Mesenchymal stem cell (in vitro differentiated cells and primary cell): ENCODE measurements at regions not wholly inside any gene's neighbourhood (a gene's known extent, or its start where the extent isn't known, plus 50 kb on each side); places are given as distances from the start of the nearest gene placed in this dataset.

Experiments
- DNase-seq: peaks from one replicate; pipeline ENCODE4 v3.0.0-alpha.2; 2013
- H2AFZ ChIP-seq: one replicate; pipeline ENCODE4 v1.6.1; 2013; ENCODE audit warnings: low read depth, mild to moderate bottlenecking, control low read depth, inconsistent platforms, low read length, moderate library complexity
- H2AK5ac ChIP-seq: 2 replicates; pipeline ENCODE4 v1.6.1; 2013; ENCODE audit warnings: low read length, moderate library complexity, mild to moderate bottlenecking, inconsistent platforms; ENCODE audit not compliant: severe bottlenecking
- H2BK120ac ChIP-seq: one replicate; pipeline ENCODE4 v1.6.1; 2013; ENCODE audit warnings: low read depth, mild to moderate bottlenecking, inconsistent platforms, low read length, moderate library complexity
- H2BK12ac ChIP-seq, 2 experiments: one replicate each; pipeline ENCODE4 v1.6.1; 2013; ENCODE audit warnings: inconsistent platforms in 2 of 2, low read length in 2 of 2, mild to moderate bottlenecking in 2 of 2, moderate library complexity in 2 of 2, control low read depth in 1 of 2
- H2BK15ac ChIP-seq: one replicate; pipeline ENCODE4 v1.6.1; 2013; ENCODE audit warnings: mild to moderate bottlenecking, low read depth, inconsistent platforms; ENCODE audit not compliant: poor library complexity, severe bottlenecking
- H2BK5ac ChIP-seq: 2 replicates; pipeline ENCODE4 v1.6.1; 2013; ENCODE audit warnings: low read depth, mild to moderate bottlenecking, low read length, control low read depth, inconsistent platforms; ENCODE audit not compliant: poor library complexity, severe bottlenecking
- H3K14ac ChIP-seq, 2 experiments: one replicate each; pipeline ENCODE4 v1.6.1; 2013; ENCODE audit warnings: inconsistent platforms in 2 of 2, low read length in 2 of 2, control low read depth in 1 of 2, mild to moderate bottlenecking in 1 of 2, moderate library complexity in 1 of 2
- H3K18ac ChIP-seq, 2 experiments: one replicate each; pipeline ENCODE4 v1.6.1; 2013; ENCODE audit warnings: inconsistent platforms in 2 of 2, low read length in 2 of 2, control low read depth in 1 of 2, low read depth in 1 of 2, mild to moderate bottlenecking in 1 of 2
- H3K23ac ChIP-seq, 2 experiments: one replicate each; pipeline ENCODE4 v1.6.1; 2013; ENCODE audit warnings: inconsistent platforms in 2 of 2, low read length in 2 of 2, mild to moderate bottlenecking in 2 of 2, moderate library complexity in 2 of 2, control low read depth in 1 of 2
- H3K27ac ChIP-seq: 2 replicates; pipeline ENCODE4 v1.5.1; 2013; ENCODE audit warnings: mild to moderate bottlenecking, moderate library complexity, low read length, control low read depth, inconsistent platforms; ENCODE audit not compliant: poor library complexity, severe bottlenecking
- H3K27me3 ChIP-seq, 2 experiments: 2 replicates each; pipeline versions ENCODE4 v1.6.1 to v1.7.0; 2013; ENCODE audit warnings: low read length in 2 of 2, mild to moderate bottlenecking in 2 of 2, moderate library complexity in 2 of 2, control low read depth in 1 of 2, inconsistent platforms in 1 of 2; ENCODE audit not compliant: control insufficient read depth in 1 of 2, insufficient read depth in 1 of 2
- H3K36me3 ChIP-seq, 2 experiments: 2 replicates each; pipeline versions ENCODE4 v1.6.1 to v1.7.0; 2013; ENCODE audit warnings: low read length in 2 of 2, control low read depth in 1 of 2, inconsistent platforms in 1 of 2, low read depth in 1 of 2, mild to moderate bottlenecking in 1 of 2; ENCODE audit not compliant: insufficient read depth in 2 of 2, control insufficient read depth in 1 of 2
- H3K4ac ChIP-seq, 2 experiments: one replicate each; pipeline ENCODE4 v1.6.1; 2013; ENCODE audit warnings: inconsistent platforms in 2 of 2, low read length in 2 of 2, mild to moderate bottlenecking in 2 of 2, moderate library complexity in 2 of 2, control low read depth in 1 of 2, low read depth in 1 of 2
- H3K4me1 ChIP-seq: 2 replicates; pipeline ENCODE4 v1.6.1; 2013; ENCODE audit warnings: low read depth, low read length, control low read depth; ENCODE audit not compliant: control insufficient read depth, insufficient read depth
- H3K4me2 ChIP-seq: 2 replicates; pipeline ENCODE4 v1.6.1; 2013; ENCODE audit warnings: low read length, mild to moderate bottlenecking, inconsistent platforms; ENCODE audit not compliant: poor library complexity, severe bottlenecking
- H3K4me3 ChIP-seq, 2 experiments: 2 replicates each; pipeline versions ENCODE4 v1.5.1 to v1.7.0; 2013; ENCODE audit warnings: low read length in 2 of 2, mild to moderate bottlenecking in 2 of 2, control low read depth in 1 of 2, low read depth in 1 of 2; ENCODE audit not compliant: insufficient read depth in 1 of 2
- H3K79me1 ChIP-seq: replicated peaks from 2 replicates; pipeline ENCODE4 v1.6.1; 2013; ENCODE audit warnings: mild to moderate bottlenecking, control low read depth, low read length, inconsistent platforms; ENCODE audit not compliant: poor library complexity, severe bottlenecking
- H3K9ac ChIP-seq: 2 replicates; pipeline ENCODE4 v1.7.0; 2013; ENCODE audit warnings: mild to moderate bottlenecking, low read length, moderate library complexity
- H3K9me3 ChIP-seq: 2 replicates; pipeline ENCODE4 v1.7.0; 2013; ENCODE audit warnings: mild to moderate bottlenecking, low read length; ENCODE audit not compliant: control insufficient read depth
- H4K8ac ChIP-seq: one replicate; pipeline ENCODE4 v1.6.1; 2013; ENCODE audit warnings: inconsistent platforms, mild to moderate bottlenecking, low read length, moderate library complexity
- H4K91ac ChIP-seq: one replicate; pipeline ENCODE4 v1.6.1; 2013; ENCODE audit warnings: mild to moderate bottlenecking, low read length, inconsistent platforms
- WGBS: methylation state at CpG from one replicate; pipeline ENCODE4 v1.1.7; 2013; ENCODE audit warnings: mixed read lengths; 5-methylcytosine and 5-hydroxymethylcytosine counted together

GRCh38 chr12:17296882-17297281 lies 690.9 kb upstream of the LMO3 start:
- H2BK5ac ChIP-seq = no peak overlapping the region
- no peak overlapping the region for H4K8ac ChIP-seq
- no peaks in the 10 kb centered on the region for H3K36me3 ChIP-seq
- no peak overlapping the region for H3K4ac ChIP-seq
- H2BK15ac ChIP-seq = no peak overlapping the region
- no peaks in the 10 kb centered on the region for H3K79me1 ChIP-seq
- no peak overlapping the region for H3K9ac ChIP-seq
- no peak overlapping the region for H3K18ac ChIP-seq
- no peak overlapping the region for H3K4me2 ChIP-seq
- H2BK12ac ChIP-seq = no peak overlapping the region
- H2AFZ ChIP-seq = no peak overlapping the region
- H3K4me3 ChIP-seq = no peak overlapping the region
- 88% methylated on average over 5 of the region's 7 CpGs for WGBS
- DNase-seq = no peak
- no peak overlapping the region for H4K91ac ChIP-seq
- H3K27me3 ChIP-seq = no peaks in the 10 kb centered on the region
- H2BK120ac ChIP-seq = no peak overlapping the region
- no peaks in the 10 kb centered on the region for H3K4me1 ChIP-seq
- no peak overlapping the region for H2AK5ac ChIP-seq
- H3K14ac ChIP-seq = no peak overlapping the region
- H3K23ac ChIP-seq = no peak overlapping the region
- no peak overlapping the region for H3K27ac ChIP-seq
- H3K9me3 ChIP-seq = peaks cover 8% of the 10 kb centered on the region

DNA sequence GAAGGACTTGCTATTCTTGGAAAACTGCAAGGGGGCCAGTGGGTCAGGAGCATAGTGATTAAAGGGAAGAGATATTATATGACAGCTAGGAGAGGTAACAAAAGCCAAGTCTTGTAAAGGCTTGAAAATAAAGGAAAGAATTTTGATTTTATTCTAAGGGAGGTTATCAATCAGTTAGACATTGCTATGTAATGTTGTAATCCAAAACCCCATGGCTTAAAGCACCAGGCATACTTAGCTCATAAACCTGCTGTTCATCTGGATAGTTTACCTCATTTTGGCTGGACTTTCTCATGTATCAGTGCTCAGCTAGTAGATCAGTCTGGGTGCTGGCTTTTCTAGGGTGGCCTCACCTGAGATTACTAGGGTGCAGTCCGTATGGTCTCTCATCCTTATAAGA lies 680.9 kb upstream of the LMO3 start:
- Histone ChIP-seq H2BK15ac (no peak overlapping the region), H3K4me2 (no peak overlapping the region), H3K4me3 (no peak overlapping the region), H2BK12ac (no peak overlapping the region), H4K8ac (no peak overlapping the region), H4K91ac (no peak overlapping the region), H2AFZ (no peak overlapping the region), H2BK120ac (no peak overlapping the region), H3K27me3 (no peaks in the 10 kb centered on the region), H3K4me1 (no peaks in the 10 kb centered on the region), H3K27ac (no peak overlapping the region), H3K14ac (no peak overlapping the region), H3K23ac (no peak overlapping the region), H3K36me3 (no peaks in the 10 kb centered on the region), H2BK5ac (no peak overlapping the region), H2AK5ac (no peak overlapping the region), H3K9me3 (peaks cover 7% of the 10 kb centered on the region), H3K79me1 (no peaks in the 10 kb centered on the region), H3K9ac (no peak overlapping the region), H3K4ac (no peak overlapping the region), H3K18ac (no peak overlapping the region)
- DNase-seq = no peak
- 100% methylated on average over 1 of the region's 1 CpG for WGBS

GRCh38 chr12:17284873-17285272 lies 678.9 kb upstream of the LMO3 start:
- H3K14ac ChIP-seq = no peak overlapping the region
- no peak for DNase-seq
- no peak overlapping the region for H3K23ac ChIP-seq
- no peaks in the 10 kb centered on the region for H3K27me3 ChIP-seq
- H3K4me1 ChIP-seq = no peaks in the 10 kb centered on the region
- H3K36me3 ChIP-seq = no peaks in the 10 kb centered on the region
- H4K91ac ChIP-seq = no peak overlapping the region
- H4K8ac ChIP-seq = no peak overlapping the region
- H3K79me1 ChIP-seq = no peaks in the 10 kb centered on the region
- H2AFZ ChIP-seq = no peak overlapping the region
- no peak overlapping the region for H3K9ac ChIP-seq
- no CpG with 5 or more reads among the region's 1 CpG for WGBS
- no peak overlapping the region for H2BK12ac ChIP-seq
- H3K4me3 ChIP-seq = no peak overlapping the region
- H3K18ac ChIP-seq = no peak overlapping the region
- no peak overlapping the region for H3K4me2 ChIP-seq
- no peak overlapping the region for H3K4ac ChIP-seq
- no peak overlapping the region for H2BK120ac ChIP-seq
- H3K9me3 ChIP-seq = peaks cover 7% of the 10 kb centered on the region
- H2AK5ac ChIP-seq = no peak overlapping the region
- H2BK5ac ChIP-seq = no peak overlapping the region
- no peak overlapping the region for H3K27ac ChIP-seq
- no peak overlapping the region for H2BK15ac ChIP-seq

DNA sequence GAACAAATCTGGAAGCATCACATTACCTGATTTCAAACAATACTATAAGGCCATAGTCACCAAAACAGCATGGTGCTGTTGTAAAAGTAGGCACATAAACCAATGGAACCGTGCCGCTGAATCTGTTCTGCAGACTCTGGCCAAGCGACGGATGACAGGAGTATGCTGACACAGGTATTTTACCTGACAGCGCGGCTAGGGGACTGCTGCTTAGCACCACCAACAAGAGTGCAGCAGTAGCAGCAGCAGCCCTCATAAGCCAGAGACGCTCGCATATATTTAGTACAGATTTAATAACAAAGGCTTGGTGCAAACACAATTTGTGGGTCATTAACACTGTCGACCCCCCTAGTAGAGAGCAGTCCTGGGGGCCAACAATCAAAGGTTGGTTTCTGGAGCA lies 677.6 kb upstream of the LMO3 start:
- H3K18ac ChIP-seq = no peak overlapping the region
- no peak overlapping the region for H3K4ac ChIP-seq
- H4K91ac ChIP-seq = no peak overlapping the region
- H2AFZ ChIP-seq = no peak overlapping the region
- no peaks in the 10 kb centered on the region for H3K36me3 ChIP-seq
- H2BK15ac ChIP-seq = no peak overlapping the region
- no peak overlapping the region for H2BK5ac ChIP-seq
- H3K9ac ChIP-seq = no peak overlapping the region
- no peak overlapping the region for H3K4me2 ChIP-seq
- H3K23ac ChIP-seq = no peak overlapping the region
- H2AK5ac ChIP-seq = no peak overlapping the region
- no peak overlapping the region for H2BK120ac ChIP-seq
- no peaks in the 10 kb centered on the region for H3K27me3 ChIP-seq
- H3K4me1 ChIP-seq = no peaks in the 10 kb centered on the region
- H3K9me3 ChIP-seq = peaks cover 7% of the 10 kb centered on the region
- H3K27ac ChIP-seq = no peak overlapping the region
- H2BK12ac ChIP-seq = no peak overlapping the region
- H4K8ac ChIP-seq = no peak overlapping the region
- DNase-seq = no peak
- no peak overlapping the region for H3K14ac ChIP-seq
- WGBS = 91% methylated on average over 9 of the region's 9 CpGs
- H3K4me3 ChIP-seq = no peak overlapping the region
- H3K79me1 ChIP-seq = no peaks in the 10 kb centered on the region
